Peyer's patch (tissue), 4 donors: ENCODE measurements at regions not wholly inside any gene's neighbourhood (a gene's known extent, or its start where the extent isn't known, plus 50 kb on each side); places are given as distances from the start of the nearest gene placed in this dataset.

ENCODE experiments used
- CTCF ChIP-seq, 6 experiments: fragments of 450-650 bp in 4 of 6; fragments of 200-600 bp in 2 of 6; sonication (generic) in 1 of 6; IDR thresholded peaks; one replicate each; pipeline ENCODE4 v1.5.1; 2017 to 2019; ENCODE audit warnings: antibody characterized with exemption in 6 of 6, mild to moderate bottlenecking in 3 of 6, moderate library complexity in 1 of 6
- POLR2A ChIP-seq, 2 donors: fragments of 450-650 bp; IDR thresholded peaks; one replicate each; pipeline ENCODE4 v1.5.1; 2017; ENCODE audit warnings: antibody characterized with exemption in 2 of 2, mild to moderate bottlenecking in 2 of 2, moderate library complexity in 2 of 2

- TF ChIP-seq CTCF (IDR thresholded peaks at IDR 0.05) (no peak), POLR2A (IDR thresholded peaks at IDR 0.05) (no peak)
These were observed 514.1 kb upstream of the PITX2 start for GRCh38 chr4:111136967-111137366.
